GM21576 (cell line): ENCODE measurements at regions not wholly inside any gene's neighbourhood (a gene's known extent, or its start where the extent isn't known, plus 50 kb on each side); places are given as distances from the start of the nearest gene placed in this dataset.
"Not testable (repeated sequence)": the region's sequence is repeated elsewhere in the genome, so short reads cannot be mapped to it uniquely, and the experiment has no call there.

Experiments used
- ATAC-seq: cut with Tn5 transposase; IDR thresholded peaks from one replicate; pipeline ENCODE4 v1.9.1; 2021; ENCODE audit warnings: mild to moderate bottlenecking, moderate library complexity; ENCODE audit not compliant: unreplicated experiment

DNA sequence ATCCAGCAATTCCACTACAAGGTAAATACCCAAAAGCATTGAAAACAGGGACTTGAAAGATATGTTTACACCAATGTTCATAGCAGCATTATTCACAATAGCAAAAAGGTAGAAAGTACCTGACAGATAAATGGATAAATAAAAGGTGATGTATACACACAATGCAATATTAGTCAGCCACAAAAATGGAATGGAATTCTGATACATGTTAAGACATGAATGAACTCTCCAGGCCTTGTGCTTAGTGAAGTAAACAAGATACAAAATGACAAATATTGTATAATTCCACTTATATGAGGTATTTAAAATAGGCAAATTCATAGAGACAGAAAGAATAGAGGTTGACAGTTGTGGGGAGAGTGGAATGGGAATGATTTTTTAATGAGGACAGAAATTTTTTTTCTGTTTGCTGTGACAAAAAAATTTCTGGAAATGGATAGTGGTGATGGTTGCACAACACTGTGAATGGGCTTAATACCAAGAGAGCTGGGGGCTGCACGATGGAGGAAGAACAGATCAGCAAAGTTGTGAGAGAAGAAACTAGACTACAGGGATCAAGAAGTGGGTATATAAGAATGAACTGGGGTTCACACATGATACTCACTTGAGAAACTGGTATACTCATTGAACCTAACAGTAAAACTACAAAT is 137.2 kb downstream of the MZT1 start:
- ATAC-seq = no peak

DNA sequence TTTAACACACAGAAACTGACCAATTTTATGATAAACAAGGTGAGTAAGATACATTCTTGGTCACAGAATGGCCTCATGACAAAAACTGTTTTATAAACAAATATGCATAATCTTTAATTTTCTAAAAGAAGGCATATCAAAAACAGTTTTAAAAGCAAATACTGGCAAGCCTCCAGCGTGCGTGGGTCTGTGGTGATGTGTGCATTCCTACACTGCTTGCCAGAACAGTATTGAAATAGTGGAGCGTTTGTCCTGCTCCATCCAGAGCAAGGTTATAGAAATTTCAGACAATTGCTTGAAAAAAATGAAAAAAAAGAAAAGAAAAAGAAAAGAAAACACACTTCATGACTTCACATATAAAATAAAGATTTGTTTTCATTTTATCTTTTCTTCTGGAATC is 140.9 kb downstream of the MZT1 start:
- ATAC-seq = no peak

DNA sequence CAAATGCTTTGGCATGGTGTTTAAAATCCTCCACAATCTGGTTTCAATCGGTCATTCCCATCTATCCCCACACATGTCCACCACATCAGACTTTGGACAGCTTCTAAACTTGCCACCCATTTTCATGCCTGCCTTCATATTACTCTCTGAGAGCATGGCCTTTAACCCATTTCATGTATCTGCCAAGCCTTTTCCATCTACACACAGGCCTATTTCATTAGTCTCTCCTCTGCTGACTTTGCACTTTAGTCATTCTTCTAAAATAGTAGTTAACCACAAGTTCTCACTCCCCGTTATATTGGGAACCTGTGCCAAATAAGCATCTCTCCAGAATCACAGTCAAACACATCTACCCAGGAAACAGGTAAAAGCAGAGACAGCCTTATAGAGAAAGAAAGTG is 142.2 kb downstream of the MZT1 start:
- ATAC-seq = no peak

DNA sequence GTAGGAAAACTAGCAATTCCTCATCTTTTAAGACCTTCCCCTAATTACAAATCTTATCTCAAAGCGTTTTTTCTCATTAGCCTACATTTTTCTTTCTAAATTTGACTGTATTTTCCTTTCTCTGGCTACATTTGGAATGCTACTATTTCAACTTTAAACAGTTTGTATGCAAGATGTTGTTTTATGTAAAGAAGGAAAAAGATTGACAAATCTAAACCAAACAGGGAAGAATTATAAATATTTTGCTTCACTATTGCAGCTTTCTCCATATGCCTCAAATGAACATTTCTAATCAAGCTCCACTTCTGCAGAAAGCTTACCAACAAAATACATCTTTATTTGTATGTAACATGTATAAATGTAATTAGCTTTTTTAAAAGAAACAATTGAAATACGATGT is 156.2 kb downstream of the MZT1 start:
- no peak for ATAC-seq

DNA sequence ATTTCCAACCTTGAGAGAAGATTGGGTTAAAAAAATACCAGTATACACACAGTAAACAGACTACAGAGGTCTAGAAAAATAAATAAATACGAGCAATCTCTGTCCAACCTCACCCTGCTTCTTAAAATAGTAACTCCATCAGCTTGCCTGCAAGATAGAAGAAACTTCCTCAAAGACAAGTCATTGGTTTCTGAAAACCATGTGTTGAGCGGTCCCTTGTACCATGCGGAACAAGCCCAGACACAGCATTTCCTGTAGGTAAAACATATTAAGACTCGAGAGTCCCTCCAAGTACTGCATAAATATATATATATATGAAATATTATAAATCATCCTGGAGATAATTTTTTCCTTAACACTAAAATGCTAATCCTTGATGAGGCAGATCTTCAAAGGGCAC is 157.4 kb downstream of the MZT1 start:
- no peak for ATAC-seq

DNA sequence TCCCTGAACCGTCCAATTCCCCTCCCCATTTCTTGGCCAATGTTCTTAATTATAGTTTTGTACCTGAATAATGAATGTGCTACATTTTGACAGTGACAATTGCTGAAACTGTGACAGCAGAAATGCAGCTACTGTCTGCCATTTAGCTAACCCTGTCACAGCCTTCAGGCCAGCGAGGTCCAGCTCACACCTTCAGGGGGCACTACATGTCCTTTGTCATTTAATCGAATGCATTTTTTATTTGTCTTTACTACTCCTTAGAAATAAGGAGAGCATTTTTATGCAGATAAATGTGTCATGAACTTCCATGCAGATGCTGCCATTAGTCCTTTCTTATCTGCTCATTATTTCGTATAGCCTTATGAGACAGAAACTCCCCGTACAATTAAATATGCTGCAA is 159.9 kb downstream of the MZT1 start:
- ATAC-seq = no peak

DNA sequence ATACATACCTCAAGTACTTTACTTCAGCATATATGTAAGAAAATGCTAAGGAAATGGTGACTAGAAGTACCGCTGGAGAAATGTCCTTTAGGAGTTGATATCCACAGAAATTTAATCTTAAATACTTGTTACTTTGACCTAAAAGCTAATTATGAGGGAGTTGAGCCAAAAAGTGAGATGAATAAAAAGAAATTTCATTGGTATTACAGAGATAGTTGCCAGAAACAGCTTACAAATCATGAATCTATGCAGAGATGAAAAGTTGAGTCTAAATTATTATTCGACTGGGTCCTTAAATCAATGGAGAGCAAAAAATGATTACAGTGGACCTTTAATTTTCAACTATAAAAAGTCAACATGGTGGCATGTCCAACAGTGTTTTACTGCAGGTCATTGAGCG is 160.9 kb downstream of the MZT1 start:
- ATAC-seq = no peak

DNA sequence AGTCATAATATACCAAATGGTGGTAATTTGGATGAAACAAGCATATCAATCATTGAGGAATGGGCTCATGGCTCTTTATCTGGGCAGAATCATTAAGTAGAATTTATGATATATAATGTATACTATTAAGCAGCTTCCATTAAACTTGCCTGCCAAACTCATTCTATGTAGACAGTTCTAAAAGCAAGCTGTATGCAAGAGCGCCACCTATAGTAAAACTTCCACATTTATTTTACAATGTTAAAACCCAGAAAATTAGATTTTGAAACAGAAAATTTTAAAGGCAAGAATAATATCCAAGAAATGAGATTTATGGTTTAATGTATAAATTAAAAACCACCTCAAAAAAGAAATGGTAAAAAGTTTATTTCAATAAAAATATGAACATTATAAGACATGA is 161.5 kb downstream of the MZT1 start:
- peak; percentile 54 for ATAC-seq

DNA sequence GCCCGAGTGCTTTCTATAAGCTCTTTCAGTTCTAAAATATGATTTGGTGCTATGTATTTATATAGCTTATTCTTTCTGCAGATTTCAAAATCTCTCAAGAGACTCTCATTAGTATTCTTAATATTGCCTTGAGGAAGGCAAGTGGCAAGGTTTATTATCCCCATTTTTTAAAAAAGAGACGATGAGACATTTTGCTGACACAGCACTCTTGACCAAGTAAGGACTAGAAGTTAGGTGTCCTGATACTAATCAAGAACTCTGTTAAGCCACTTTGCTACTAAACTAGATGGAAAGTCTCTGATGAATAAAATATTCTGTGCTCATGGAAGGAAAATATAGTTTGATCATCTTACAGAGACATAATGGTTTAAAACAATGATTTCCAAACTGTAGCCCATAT is 164.7 kb downstream of the MZT1 start:
- no peak for ATAC-seq

DNA sequence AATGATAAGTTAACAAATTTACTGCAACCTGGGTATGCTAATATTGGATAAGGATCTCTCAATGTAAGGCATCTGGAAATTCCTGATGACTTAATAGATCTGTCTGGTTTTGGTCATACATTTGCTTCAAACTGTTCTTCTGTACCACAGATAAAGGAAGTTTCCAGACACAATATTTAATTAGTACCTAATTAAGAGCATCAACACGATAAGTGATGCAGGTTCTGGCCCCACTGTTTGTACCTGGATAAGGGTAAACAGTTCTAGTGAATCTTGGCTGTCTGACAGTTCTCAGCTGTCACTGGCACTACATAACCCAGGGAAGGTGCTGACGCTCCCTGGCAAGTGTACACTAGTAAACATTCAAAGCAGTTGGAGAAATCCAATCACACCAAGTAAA is 165.6 kb downstream of the MZT1 start:
- ATAC-seq = no peak

DNA sequence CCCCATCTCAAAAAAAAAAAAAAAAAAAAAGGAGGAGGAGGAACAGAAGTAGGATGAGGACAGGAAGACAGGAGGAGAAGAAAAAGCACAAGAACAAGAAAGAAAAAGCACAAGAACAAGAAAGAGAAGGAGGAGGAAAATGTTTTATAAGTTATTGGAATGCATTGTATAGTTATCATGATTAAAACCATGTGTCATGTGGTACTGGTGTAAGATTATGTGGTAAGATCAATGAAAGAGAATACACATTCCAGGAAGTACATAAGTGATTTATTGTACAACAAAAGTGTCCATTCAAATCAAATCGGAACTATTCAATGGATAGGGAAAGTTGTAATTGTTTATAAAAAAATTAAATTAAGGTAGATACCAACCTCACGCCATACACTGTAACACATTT is 167.7 kb downstream of the MZT1 start:
- ATAC-seq = no peak

DNA sequence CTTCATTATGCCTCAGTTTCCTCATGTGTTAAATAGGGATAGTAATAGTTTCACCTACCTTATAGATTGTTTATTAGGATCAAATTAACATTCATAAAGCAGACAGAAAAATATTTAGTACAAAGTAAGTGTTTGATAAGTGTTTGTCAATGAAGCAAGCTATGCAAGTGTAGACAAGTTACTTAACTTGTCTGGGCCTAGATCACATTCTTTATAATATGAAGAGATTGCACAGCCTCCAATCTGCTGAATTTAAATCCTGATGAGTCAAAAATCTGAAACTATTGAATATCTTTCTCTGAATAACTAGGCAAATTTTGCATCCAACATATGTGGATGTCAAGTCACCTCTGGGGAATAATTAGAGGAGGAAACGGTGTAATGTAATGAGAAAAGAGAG is 170.5 kb downstream of the MZT1 start:
- ATAC-seq = no peak

DNA sequence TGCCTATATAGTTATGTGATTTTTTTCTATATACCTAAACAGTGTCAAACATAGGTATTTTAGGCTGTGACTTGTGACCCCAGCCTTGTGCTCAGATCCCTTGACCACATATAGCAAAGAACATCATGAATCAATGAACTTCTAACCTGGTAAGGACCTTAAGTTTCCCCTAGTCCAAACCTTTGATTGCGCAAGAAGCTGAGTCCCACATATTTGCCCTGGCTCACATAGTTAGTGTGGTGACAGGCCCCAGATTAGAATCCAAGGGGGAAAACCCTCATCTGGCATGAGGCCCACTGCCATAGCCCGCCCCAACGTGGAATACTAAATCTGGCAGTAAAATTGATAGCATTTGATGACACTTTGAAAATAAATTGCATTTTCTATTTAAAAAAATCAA is 171.8 kb downstream of the MZT1 start:
- ATAC-seq = no peak

DNA sequence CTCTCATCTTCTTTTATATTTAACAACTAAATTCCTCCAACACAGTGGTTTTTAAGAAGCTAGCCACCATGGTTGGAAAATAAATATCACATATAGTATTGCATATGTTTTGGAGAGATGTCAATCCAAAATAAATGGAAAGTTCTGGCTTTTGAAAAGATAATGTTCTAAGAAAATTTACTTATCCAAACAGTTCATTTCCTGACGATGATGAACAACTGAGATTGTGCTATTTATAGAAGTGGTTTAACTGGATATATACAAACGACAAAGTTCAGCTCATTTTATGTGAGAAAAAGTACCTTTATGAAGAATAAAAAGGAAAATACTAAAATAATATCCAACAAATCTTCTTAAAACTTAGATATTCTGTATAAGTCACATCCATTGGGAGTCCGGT is 174.7 kb downstream of the MZT1 start:
- ATAC-seq = no peak

DNA sequence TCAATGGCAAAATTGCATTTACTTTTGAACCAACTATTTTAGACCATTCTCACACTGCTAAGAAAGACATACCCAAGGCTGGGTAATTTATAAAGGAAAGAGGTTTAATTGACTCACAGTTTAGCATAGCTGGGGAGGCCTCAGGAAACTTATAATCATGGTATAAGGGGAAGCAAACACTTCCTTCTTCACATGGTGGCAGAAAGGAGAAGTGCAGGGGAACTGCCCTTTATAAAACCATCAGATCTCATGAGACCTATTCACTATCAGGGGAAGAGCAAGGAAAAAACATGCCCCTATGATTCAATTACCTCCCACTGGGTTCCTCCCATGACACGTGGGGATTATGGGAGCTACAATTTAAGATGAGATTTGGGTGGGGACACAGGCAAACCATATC is 181.5 kb downstream of the MZT1 start:
- not testable (repeated sequence) for ATAC-seq

DNA sequence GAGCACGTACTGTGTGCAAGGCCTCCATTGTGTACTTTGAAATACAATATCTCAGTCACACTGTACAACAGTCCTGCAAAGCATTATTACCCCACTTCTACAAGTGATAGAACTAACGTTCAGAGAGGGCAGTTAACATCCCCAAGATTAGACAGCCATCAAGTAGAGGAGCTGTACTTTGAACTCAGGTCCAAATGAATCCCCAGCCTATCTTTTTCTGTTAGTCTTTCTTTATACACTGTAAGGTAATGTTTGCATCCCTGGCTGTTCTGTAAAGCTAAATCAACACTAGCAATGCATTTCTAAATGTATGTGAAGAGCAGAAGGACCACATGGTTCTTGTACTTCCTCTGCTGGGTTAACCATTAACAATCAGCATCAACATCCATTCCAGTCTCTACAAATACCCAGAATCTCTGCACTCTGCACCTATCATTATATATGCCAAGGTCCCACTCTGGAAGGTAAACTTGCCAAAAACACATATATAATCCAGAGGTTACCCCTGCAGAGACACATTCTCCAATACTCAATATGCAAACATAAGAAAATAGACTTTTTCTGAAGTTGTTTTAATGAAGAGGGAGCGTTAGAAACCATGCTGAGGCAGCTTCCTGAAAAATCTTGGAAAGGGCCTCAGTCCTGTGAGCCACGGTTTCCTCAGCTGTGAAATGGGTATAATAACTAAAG is 182.3 kb downstream of the MZT1 start:
- ATAC-seq = no peak

DNA sequence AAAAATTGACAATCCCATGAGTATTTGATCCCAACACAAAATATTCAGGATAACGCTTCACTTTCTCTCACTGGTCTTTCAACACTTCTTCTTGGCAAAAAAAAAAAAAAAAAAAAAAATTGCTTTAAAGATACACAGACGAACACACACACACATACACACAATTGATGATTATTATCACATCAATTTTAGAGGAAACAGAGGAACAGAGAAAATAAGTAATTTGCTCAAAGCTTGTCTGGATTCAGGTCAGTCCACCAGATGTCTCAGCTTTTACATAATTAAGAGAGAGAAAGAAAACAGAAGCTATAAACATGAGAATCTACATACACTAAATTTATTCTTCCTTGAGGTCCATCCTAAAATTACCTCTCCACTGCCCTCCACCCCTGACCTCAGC is 183.4 kb downstream of the MZT1 start:
- ATAC-seq = no peak

DNA sequence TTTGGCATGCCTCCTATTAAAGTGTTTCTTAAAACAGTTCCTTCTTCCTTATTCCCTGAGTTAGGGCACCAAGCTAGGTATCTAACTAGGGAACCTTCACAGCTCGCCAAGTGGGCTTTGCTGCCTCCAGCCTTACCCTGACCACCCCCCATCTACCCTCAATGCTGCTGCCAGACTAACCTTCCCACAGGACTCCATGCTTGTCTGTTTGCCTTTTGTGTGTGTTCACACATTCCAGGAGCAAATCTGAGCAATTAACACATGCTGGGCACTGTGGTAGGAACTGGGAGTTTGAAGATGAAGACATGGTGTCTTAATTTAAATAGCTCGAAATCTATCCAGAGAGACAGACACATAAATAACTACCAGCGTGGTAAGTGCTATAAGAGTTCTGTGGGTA is 185.2 kb downstream of the MZT1 start:
- ATAC-seq = no peak

DNA sequence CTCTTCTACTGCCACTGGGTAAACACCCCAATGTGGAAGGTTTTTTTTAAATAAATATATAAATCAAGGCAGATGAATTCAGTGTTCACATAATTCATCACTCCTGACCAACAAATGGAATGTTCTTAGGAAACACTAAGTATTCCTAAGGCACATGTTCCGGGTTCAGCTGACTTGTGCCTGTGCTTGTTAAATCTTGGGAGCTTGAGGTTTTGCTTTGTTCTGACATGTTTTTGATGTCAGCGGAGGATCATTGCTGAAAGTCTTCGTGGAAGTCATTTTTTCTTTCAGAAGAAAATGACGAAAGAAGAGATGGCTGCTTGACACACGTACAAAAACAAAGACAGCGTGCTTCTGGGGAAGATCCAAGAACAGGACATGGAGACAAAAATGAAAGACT is 185.8 kb downstream of the MZT1 start:
- ATAC-seq = no peak

DNA sequence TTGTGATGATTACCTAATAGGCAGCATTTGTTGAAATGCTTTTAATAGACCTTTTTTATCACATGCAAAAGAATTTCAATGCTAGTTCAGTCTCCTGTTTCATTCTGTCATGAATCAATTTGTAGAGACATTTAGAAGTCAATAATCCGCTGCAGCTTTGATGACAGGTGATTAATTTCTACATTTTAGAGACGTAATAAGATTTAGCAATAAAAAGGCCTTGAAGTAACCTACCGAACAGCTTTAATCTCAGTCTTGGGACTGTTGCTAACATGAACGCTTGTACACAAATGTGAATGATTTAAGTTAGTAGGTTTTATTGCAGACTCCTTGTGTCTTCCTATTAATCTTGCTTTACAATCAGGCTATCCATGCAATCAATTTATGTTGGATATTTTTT is 186.5 kb downstream of the MZT1 start:
- ATAC-seq = no peak

DNA sequence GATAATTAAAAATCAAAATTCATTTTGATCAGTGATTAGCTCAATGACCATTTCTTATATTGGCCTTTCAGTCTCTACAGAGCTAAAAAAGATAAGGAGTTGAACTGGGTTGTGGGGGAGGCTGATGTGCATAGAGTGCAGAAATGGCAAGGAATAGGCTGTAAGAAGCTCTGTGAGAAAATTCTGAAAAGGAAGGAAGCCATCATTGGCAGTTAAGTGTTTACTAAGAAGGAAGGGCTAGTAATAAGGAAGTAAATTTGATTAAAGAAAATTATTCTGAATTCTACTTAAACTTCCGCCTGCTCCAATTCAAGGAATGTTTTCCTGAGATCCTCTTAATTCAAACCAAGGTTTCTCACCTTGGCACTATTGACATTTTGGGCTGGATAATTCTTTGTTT is 187.5 kb downstream of the MZT1 start:
- ATAC-seq = no peak

DNA sequence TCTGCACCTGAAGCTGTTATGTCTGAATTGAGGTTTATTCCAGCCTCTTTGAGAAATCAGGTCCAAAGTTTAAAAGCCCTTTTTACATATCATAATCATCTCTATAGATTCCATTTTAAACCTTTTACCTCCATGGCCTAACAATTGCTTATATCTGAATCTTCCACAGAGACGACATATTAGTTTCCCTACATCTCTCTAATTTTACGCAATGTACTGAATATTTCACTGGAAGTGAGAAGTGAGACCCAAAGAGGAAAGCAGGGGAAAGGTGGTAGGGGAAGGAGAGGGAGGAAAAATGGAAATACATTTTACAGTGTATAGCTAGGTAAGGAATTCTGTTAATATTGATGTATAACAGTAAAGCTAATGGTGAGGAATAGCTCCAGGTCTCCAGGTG is 189.6 kb downstream of the MZT1 start:
- no peak for ATAC-seq

DNA sequence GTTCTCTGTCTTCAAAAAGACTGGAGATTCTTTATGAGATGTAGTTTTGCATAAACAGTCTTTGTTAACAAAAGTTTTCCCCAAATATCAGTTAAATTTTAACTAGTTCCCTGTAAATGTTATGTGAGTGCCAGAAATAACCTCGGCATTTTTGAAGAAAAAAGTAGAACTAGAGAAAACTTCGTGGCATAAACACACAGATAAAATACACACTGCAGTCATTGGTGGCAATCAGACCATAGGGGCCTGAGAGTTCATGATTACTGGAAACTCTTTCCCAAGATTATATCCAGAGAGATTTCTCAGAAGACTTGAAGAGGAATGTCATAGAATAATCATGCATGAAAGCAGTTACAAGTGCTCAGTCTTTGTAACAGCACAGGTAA is 190.0 kb downstream of the MZT1 start:
- ATAC-seq = no peak
